Neural crest cell (in vitro differentiated cells): ENCODE measurements at regions not wholly inside any gene's neighbourhood (a gene's known extent, or its start where the extent isn't known, plus 50 kb on each side); places are given as distances from the start of the nearest gene placed in this dataset.

Experiments
- DNase-seq: peaks from one replicate; pipeline ENCODE4 v3.0.0; 2021; ENCODE audit warnings: low read depth, mixed read lengths, low spot score
- H3K27ac Mint-ChIP-seq: one replicate; pipeline ENCODE4 v1.8.0; 2021; ENCODE audit warnings: mild to moderate bottlenecking, mixed read lengths; ENCODE audit not compliant: unreplicated experiment
- H3K27me3 Mint-ChIP-seq: 2 replicates; pipeline ENCODE4 v1.8.0; 2021; ENCODE audit warnings: low read depth, mild to moderate bottlenecking, mixed read lengths
- H3K36me3 Mint-ChIP-seq: 2 replicates; pipeline ENCODE4 v1.8.0; 2021; ENCODE audit warnings: low read depth, mild to moderate bottlenecking, mixed read lengths
- H3K4me1 Mint-ChIP-seq: 2 replicates; pipeline ENCODE4 v1.8.0; 2021; ENCODE audit warnings: mixed read lengths
- H3K4me3 Mint-ChIP-seq: one replicate; pipeline ENCODE4 v1.8.0; 2021; ENCODE audit warnings: mild to moderate bottlenecking, mixed read lengths
- H3K9me3 Mint-ChIP-seq: 2 replicates; pipeline ENCODE4 v1.8.0; 2021; ENCODE audit warnings: mixed read lengths
- TF ChIP-seq, protein P1 (sequence below): fragments of 200-600 bp; sonication (generic); conservative IDR thresholded peaks from 2 replicates; pipeline ENCODE4 v1.5.0; 2021; ENCODE audit warnings: antibody characterized with exemption, mild to moderate bottlenecking

DNA sequence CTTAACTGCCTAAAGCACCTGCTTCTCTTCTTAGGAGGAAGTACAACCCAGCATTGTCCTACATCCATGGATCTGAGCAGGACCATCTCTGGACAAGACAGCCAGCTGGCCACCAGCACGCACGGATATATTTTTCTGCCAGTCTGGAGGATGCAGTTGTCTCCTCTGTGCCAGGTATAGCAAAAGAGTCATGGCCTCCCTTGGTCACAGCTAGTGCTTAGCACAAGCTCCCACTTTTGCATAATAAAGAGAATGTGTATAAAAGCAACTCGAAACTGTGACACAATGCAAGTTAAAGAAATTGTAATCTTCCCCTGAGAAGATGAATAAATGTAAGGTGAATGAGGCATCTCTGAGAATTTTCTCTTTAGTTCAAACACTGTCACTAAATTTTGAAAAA lies 267.8 kb upstream of the MANEA start:
- H3K27ac Mint-ChIP-seq, result no peak overlapping the region
- no peaks in the 10 kb centered on the region for H3K36me3 Mint-ChIP-seq

DNA sequence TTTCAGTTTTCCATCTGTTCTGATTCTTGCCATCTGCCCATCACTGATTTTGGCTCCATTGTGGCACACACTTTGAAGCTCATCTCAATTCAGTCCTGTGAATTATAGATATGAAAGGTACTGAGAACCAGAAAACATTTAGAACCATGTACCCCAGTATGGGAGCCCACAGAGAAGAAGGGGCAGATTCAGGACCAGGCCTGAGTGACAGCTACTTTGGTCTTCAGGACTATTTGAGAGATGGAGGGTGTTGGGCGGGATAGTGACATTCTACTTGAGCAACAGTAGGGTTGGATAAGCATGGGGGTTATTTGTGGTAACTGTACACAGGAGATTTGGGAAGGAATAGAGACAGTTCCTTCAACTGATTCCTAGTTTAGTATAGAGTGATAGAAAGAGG lies 259.2 kb upstream of the MANEA start:
- no peaks in the 10 kb centered on the region for H3K27me3 Mint-ChIP-seq
- H3K4me3 Mint-ChIP-seq, result no peak overlapping the region
- TF ChIP-seq, protein P1, sequence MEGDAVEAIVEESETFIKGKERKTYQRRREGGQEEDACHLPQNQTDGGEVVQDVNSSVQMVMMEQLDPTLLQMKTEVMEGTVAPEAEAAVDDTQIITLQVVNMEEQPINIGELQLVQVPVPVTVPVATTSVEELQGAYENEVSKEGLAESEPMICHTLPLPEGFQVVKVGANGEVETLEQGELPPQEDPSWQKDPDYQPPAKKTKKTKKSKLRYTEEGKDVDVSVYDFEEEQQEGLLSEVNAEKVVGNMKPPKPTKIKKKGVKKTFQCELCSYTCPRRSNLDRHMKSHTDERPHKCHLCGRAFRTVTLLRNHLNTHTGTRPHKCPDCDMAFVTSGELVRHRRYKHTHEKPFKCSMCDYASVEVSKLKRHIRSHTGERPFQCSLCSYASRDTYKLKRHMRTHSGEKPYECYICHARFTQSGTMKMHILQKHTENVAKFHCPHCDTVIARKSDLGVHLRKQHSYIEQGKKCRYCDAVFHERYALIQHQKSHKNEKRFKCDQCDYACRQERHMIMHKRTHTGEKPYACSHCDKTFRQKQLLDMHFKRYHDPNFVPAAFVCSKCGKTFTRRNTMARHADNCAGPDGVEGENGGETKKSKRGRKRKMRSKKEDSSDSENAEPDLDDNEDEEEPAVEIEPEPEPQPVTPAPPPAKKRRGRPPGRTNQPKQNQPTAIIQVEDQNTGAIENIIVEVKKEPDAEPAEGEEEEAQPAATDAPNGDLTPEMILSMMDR, result no peak
- no peaks in the 10 kb centered on the region for H3K36me3 Mint-ChIP-seq
- H3K9me3 Mint-ChIP-seq, result no peaks in the 10 kb centered on the region
- DNase-seq, result no peak
- no peak overlapping the region for H3K27ac Mint-ChIP-seq
- H3K4me1 Mint-ChIP-seq, result no peaks in the 10 kb centered on the region

More for the DNA sequence above, 267.8 kb upstream of the MANEA start:
- H3K4me1 Mint-ChIP-seq, result peaks cover 4% of the 10 kb centered on the region
- no peak overlapping the region for H3K4me3 Mint-ChIP-seq
- H3K9me3 Mint-ChIP-seq, result no peaks in the 10 kb centered on the region
- TF ChIP-seq, protein P1, result no peak
- H3K27me3 Mint-ChIP-seq, result no peaks in the 10 kb centered on the region
- DNase-seq, result no peak

DNA sequence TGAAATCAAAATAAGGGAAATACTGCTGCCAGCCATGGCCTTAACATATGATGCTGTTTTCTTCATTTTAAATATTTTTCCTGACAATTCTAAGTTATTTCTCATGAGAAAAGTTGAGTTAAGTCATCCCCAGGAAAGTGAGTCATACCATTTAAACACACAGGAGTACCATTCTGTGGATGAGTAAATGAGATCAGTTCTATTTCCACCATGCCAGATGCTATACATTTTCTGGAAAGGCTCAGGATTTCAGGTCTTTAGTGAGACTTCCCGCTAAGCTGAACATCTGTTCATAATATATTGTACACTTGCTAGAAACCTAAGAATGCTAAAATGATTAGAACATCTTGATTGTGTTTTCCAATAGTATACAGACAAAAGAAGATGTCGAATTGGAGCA lies 256.2 kb upstream of the MANEA start:
- TF ChIP-seq, protein P1, result no peak
- no peak overlapping the region for H3K27ac Mint-ChIP-seq
- no peak for DNase-seq
- H3K4me3 Mint-ChIP-seq, result no peak overlapping the region
- no peaks in the 10 kb centered on the region for H3K4me1 Mint-ChIP-seq
- no peaks in the 10 kb centered on the region for H3K36me3 Mint-ChIP-seq
- no peaks in the 10 kb centered on the region for H3K27me3 Mint-ChIP-seq
- H3K9me3 Mint-ChIP-seq, result no peaks in the 10 kb centered on the region

DNA sequence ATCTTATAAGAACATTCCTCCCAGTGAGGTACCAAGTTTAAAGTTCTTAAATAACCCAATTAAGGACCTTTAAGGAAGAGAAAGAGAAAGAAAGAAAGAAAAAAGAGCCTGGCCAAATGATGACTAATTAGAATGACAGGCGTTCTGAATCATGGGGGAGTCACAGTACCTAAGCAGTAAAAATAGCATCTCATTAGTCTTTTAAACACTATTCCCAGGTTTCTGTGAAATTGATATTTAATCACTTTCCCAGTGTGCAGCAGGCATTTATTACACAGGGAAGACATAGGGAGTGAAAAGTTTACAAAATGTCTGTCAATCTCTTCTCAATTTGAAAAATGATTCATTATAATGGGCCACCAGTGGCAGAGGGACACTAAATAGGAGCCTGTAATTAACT lies 251.4 kb upstream of the MANEA start:
- no peak overlapping the region for H3K27ac Mint-ChIP-seq
- no peaks in the 10 kb centered on the region for H3K4me1 Mint-ChIP-seq
- H3K27me3 Mint-ChIP-seq, result no peaks in the 10 kb centered on the region
- no peak for DNase-seq
- no peaks in the 10 kb centered on the region for H3K9me3 Mint-ChIP-seq
- no peaks in the 10 kb centered on the region for H3K36me3 Mint-ChIP-seq
- TF ChIP-seq, protein P1, result no peak
- H3K4me3 Mint-ChIP-seq, result no peak overlapping the region

DNA sequence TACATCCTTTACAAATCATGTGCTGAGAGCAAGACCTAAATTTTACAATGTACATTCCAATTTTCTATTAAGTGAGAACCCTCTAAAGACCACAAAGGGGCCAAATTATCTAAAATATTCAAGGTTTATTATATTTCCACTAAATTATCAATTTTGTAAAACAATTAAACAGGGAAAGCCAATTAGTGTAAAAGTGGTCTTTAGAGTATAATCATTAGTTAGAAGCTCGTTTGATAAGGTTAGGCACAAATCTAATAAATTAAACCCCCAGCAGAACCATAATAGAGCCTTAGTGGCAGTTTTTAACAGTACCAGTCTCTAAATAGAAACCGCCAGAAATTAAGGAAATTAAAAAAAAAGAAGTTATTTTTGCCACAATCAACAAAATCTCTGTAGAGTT lies 249.1 kb upstream of the MANEA start:
- TF ChIP-seq, protein P1, result no peak
- no peaks in the 10 kb centered on the region for H3K27me3 Mint-ChIP-seq
- no peak overlapping the region for H3K27ac Mint-ChIP-seq
- no peaks in the 10 kb centered on the region for H3K9me3 Mint-ChIP-seq
- DNase-seq, result no peak
- H3K4me3 Mint-ChIP-seq, result no peak overlapping the region
- no peaks in the 10 kb centered on the region for H3K4me1 Mint-ChIP-seq
- no peaks in the 10 kb centered on the region for H3K36me3 Mint-ChIP-seq
